Tibial nerve (tissue), 4 donors: ENCODE measurements at regions not wholly inside any gene's neighbourhood (a gene's known extent, or its start where the extent isn't known, plus 50 kb on each side); places are given as distances from the start of the nearest gene placed in this dataset.
A peak's percentile ranks its signal among the peaks of the same experiment; 100 is the strongest.

ENCODE experiments used
- DNase-seq, 2 donors: peaks; one replicate each; pipeline ENCODE4 v3.0.0-alpha.2; 2019; ENCODE audit warnings: low spot score in 2 of 2
- H3K27ac ChIP-seq, 4 donors: fragments of 200-600 bp; sonication (generic) in 3 of 4; one replicate each; pipeline ENCODE4 v1.5.1; 2017 to 2019; ENCODE audit warnings: mild to moderate bottlenecking in 1 of 4
- H3K27me3 ChIP-seq, 2 donors: fragments of 200-600 bp; sonication (generic) in 1 of 2; one replicate each; pipeline versions ENCODE4 v1.5.1 to v1.6.0; 2017 to 2019
- H3K36me3 ChIP-seq, 3 donors: fragments of 200-600 bp; sonication (generic); one replicate each; pipeline ENCODE4 v1.5.1; 2018 to 2019
- H3K4me1 ChIP-seq, 4 donors: fragments of 200-600 bp; sonication (generic) in 3 of 4; one replicate each; pipeline ENCODE4 v1.5.1; 2017 to 2019
- H3K4me3 ChIP-seq, 4 donors: fragments of 200-600 bp; sonication (generic) in 3 of 4; one replicate each; pipeline ENCODE4 v1.5.1; 2017 to 2019; ENCODE audit warnings: mild to moderate bottlenecking in 1 of 4, moderate library complexity in 1 of 4
- H3K9me3 ChIP-seq, 4 donors: fragments of 200-600 bp; sonication (generic) in 3 of 4; one replicate each; pipeline ENCODE4 v1.5.1; 2017 to 2019
- EP300 ChIP-seq, 2 donors: sonication (generic); formaldehyde crosslinking; IDR thresholded peaks; one replicate each; pipeline ENCODE4 v1.6.1; 2017; ENCODE audit warnings: antibody characterized with exemption in 2 of 2, mild to moderate bottlenecking in 1 of 2
- POLR2A ChIP-seq, 2 donors: fragments of 450-650 bp; IDR thresholded peaks; one replicate each; pipeline ENCODE4 v1.6.1; 2017; ENCODE audit warnings: antibody characterized with exemption in 2 of 2, mild to moderate bottlenecking in 2 of 2, moderate library complexity in 2 of 2
- WGBS, 2 donors: methylation state at CpG; one replicate each; pipeline ENCODE4 v1.1.5; 2018; 5-methylcytosine and 5-hydroxymethylcytosine counted together
- TF ChIP-seq, protein P1 (sequence below), 5 experiments: fragments of 200-600 bp in 3 of 5; fragments of 450-650 bp in 2 of 5; sonication (generic) in 3 of 5; IDR thresholded peaks; one replicate each; pipeline ENCODE4 v1.5.1; 2016 to 2019; ENCODE audit warnings: antibody characterized with exemption in 5 of 5, mild to moderate bottlenecking in 3 of 5, moderate library complexity in 2 of 5

DNA sequence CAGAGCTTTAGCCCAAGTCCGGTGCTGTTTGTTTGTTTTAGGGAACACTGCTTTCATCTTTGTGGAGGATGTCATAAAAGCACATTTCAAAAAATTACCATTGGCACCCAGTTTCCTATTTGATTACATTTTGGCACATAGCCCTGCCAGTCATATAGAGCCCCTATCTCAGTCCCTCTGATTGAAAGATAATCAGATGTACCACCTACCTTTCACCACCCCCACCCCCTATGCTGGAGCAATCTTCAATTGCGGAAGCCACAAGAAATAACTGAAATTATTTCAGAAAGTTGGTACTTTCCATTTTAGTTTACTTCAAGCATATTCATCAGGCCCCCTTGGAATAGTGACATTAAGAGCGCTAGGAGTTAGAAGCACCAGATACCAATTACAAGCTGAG, 136.7 kb upstream of the RPL34 start:
- no peak overlapping the region for H3K4me3 ChIP-seq
- WGBS, 2 donors = 83 to 85% methylated on average over 3 of the region's 3 CpGs
- TF ChIP-seq EP300 (IDR thresholded peaks at IDR 0.05) = no peak
- no peak for TF ChIP-seq POLR2A (IDR thresholded peaks at IDR 0.05)
- TF ChIP-seq, protein P1, sequence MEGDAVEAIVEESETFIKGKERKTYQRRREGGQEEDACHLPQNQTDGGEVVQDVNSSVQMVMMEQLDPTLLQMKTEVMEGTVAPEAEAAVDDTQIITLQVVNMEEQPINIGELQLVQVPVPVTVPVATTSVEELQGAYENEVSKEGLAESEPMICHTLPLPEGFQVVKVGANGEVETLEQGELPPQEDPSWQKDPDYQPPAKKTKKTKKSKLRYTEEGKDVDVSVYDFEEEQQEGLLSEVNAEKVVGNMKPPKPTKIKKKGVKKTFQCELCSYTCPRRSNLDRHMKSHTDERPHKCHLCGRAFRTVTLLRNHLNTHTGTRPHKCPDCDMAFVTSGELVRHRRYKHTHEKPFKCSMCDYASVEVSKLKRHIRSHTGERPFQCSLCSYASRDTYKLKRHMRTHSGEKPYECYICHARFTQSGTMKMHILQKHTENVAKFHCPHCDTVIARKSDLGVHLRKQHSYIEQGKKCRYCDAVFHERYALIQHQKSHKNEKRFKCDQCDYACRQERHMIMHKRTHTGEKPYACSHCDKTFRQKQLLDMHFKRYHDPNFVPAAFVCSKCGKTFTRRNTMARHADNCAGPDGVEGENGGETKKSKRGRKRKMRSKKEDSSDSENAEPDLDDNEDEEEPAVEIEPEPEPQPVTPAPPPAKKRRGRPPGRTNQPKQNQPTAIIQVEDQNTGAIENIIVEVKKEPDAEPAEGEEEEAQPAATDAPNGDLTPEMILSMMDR (IDR thresholded peaks at IDR 0.05) = no peak

DNA sequence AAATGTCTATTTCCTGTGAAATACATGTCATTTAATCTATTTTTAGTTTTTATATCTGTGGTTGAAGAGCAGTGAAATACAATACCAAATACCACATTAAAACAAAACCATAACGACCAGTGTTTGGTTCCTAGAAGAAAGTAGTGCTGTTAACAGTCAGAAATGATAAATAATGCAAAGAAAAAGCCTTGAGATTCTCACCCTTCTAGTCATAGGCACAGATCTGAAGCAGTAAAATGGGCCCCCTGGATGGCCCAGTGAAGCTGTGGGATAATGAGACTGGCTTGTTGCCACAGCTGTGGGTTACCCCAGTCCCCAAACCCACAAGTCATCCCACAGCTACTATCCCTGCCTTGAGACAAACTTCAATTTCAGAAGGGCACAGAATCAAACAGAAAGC, 137.3 kb upstream of the RPL34 start:
- Histone ChIP-seq H3K4me3 (no peak overlapping the region), H3K9me3 (no peaks in the 10 kb centered on the region), H3K36me3 (no peaks in the 10 kb centered on the region), H3K27me3 (no peaks in the 10 kb centered on the region), H3K4me1 (no peaks in the 10 kb centered on the region), H3K27ac (no peak overlapping the region)
- no peak for DNase-seq
- TF ChIP-seq POLR2A (IDR thresholded peaks at IDR 0.05) (no peak), EP300 (IDR thresholded peaks at IDR 0.05) (no peak)
- TF ChIP-seq, protein P1 (IDR thresholded peaks at IDR 0.05) = no peak
- WGBS, 2 donors = 13 to 23% methylated on average over 1 of the region's 1 CpG

More for the DNA sequence above, 136.7 kb upstream of the RPL34 start:
- H3K4me1 ChIP-seq = no peaks in the 10 kb centered on the region
- no peaks in the 10 kb centered on the region for H3K27me3 ChIP-seq
- DNase-seq = no peak
- no peak overlapping the region for H3K27ac ChIP-seq
- H3K36me3 ChIP-seq = no peaks in the 10 kb centered on the region
- H3K9me3 ChIP-seq = no peaks in the 10 kb centered on the region

DNA sequence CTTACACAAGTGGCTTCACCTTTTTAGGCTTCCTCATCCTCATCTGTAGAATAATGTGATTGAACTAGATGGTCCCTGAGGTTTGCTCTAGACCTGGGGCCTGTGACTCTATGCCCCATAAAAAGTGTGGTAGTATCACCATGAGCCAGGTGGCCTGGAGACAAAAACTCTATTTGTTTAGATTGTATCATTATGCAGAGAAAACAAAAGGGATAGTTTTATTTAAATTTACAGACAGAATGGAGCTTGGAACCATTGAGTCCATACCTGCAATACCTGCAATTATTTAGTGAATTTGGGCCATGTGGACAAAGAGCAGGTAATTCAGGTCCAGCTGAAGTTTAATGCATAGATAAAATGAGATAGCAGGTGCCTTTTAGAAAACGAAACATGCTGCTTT, 139.5 kb upstream of the RPL34 start:
- WGBS, 2 donors = 90 to 96% methylated on average over 1 of the region's 1 CpG
- no peaks in the 10 kb centered on the region for H3K36me3 ChIP-seq

DNA sequence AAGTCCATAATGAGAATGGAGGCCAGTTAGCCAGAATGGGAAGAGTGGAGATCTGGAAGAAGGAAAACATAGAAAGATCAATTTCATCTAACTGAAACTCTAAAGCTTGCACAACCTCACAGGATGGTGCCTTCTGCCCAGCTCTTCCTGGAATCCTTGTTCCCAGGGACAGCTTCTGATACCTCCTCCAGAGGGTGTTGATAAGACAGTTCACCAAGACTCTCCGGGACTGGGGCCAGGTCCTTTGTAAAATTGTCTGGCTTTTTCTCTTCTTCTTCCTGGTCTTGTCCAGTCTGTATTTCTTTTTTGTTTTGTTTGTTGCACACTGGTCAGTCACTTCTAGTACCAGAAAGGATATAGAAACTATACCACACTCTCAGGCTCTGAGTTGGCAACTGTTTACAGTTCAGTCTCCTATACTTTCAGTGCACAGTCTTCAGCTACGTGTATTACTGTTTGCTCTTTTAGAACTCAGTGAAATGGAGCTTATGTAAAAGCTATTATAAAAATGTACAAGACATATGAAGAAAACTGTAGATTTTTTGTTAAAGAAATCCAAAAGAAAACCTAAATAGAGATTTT, 142.8 kb upstream of the RPL34 start:
- H3K9me3 ChIP-seq = no peaks in the 10 kb centered on the region
- no peak overlapping the region for H3K27ac ChIP-seq
- TF ChIP-seq EP300 (IDR thresholded peaks at IDR 0.05) = no peak
- TF ChIP-seq, protein P1 (IDR thresholded peaks at IDR 0.05) = no peak
- no peak for TF ChIP-seq POLR2A (IDR thresholded peaks at IDR 0.05)
- no peaks in the 10 kb centered on the region for H3K4me1 ChIP-seq
- WGBS, 2 donors = 85 to 86% methylated on average over 2 of the region's 2 CpGs
- H3K36me3 ChIP-seq = no peaks in the 10 kb centered on the region
- no peak overlapping the region for H3K4me3 ChIP-seq
- no peak for DNase-seq
- no peaks in the 10 kb centered on the region for H3K27me3 ChIP-seq

More for the DNA sequence above, 139.5 kb upstream of the RPL34 start:
- Histone ChIP-seq H3K27me3 (no peaks in the 10 kb centered on the region), H3K4me1 (no peaks in the 10 kb centered on the region), H3K4me3 (no peak overlapping the region), H3K9me3 (no peaks in the 10 kb centered on the region), H3K27ac (no peak overlapping the region)
- TF ChIP-seq EP300 (IDR thresholded peaks at IDR 0.05) = no peak
- TF ChIP-seq POLR2A (IDR thresholded peaks at IDR 0.05) = no peak
- TF ChIP-seq, protein P1 (IDR thresholded peaks at IDR 0.05) = no peak
- DNase-seq = no peak

- 64 to 67% methylated on average over 2 of the region's 2 CpGs for WGBS, 2 donors
- H3K27ac ChIP-seq = no peak overlapping the region
- H3K9me3 ChIP-seq = no peaks in the 10 kb centered on the region
- H3K27me3 ChIP-seq = no peaks in the 10 kb centered on the region
- H3K36me3 ChIP-seq = no peaks in the 10 kb centered on the region
- H3K4me1 ChIP-seq = no peaks in the 10 kb centered on the region
- TF ChIP-seq EP300 (IDR thresholded peaks at IDR 0.05) = no peak
- TF ChIP-seq, protein P1 (IDR thresholded peaks at IDR 0.05) = peak in 1 of 5 experiments; percentile 14
- no peak for TF ChIP-seq POLR2A (IDR thresholded peaks at IDR 0.05)
- H3K4me3 ChIP-seq = no peak overlapping the region
- no peak for DNase-seq
Observed at GRCh38 chr4:108473163-108473720, 147.1 kb upstream of the RPL34 start.
